Naive B cell (primary cell): ENCODE measurements at regions not wholly inside any gene's neighbourhood (a gene's known extent, or its start where the extent isn't known, plus 50 kb on each side); places are given as distances from the start of the nearest gene placed in this dataset.

Experiments used
- ATAC-seq, 2 donors: fragments of 150-1000 bp; cut with Tn5 transposase; 2 replicates each; pipeline ENCODE4 v1.10.0; 2021; ENCODE audit warnings: low read depth in 2 of 2, mild to moderate bottlenecking in 2 of 2, moderate library complexity in 2 of 2
- DNase-seq: peaks from one replicate; pipeline ENCODE4 v3.0.0; 2022
- H3K27ac Mint-ChIP-seq, 6 donors: one replicate each; pipeline ENCODE4 v1.8.0; 2020 to 2022; ENCODE audit warnings: mild to moderate bottlenecking in 6 of 6, mixed read lengths in 6 of 6, moderate library complexity in 5 of 6, inconsistent platforms in 2 of 6
- H3K27me3 Mint-ChIP-seq, 3 donors: one replicate each; pipeline ENCODE4 v1.8.0; 2021 to 2022; ENCODE audit warnings: mixed read lengths in 3 of 3, mild to moderate bottlenecking in 1 of 3
- H3K36me3 Mint-ChIP-seq, 2 donors: one replicate each; pipeline ENCODE4 v1.8.0; 2020 to 2022; ENCODE audit warnings: mixed read lengths in 2 of 2, inconsistent platforms in 1 of 2, mild to moderate bottlenecking in 1 of 2
- H3K4me1 Mint-ChIP-seq, 3 donors: one replicate each; pipeline ENCODE4 v1.8.0; 2020 to 2022; ENCODE audit warnings: mixed read lengths in 3 of 3, inconsistent platforms in 1 of 3, mild to moderate bottlenecking in 1 of 3, moderate library complexity in 1 of 3
- H3K4me3 Mint-ChIP-seq, 8 donors: one replicate each; pipeline ENCODE4 v1.8.0; 2020 to 2022; ENCODE audit warnings: mild to moderate bottlenecking in 8 of 8, mixed read lengths in 8 of 8, moderate library complexity in 8 of 8, inconsistent platforms in 2 of 8
- H3K9me3 Mint-ChIP-seq, 7 donors: one replicate each; pipeline ENCODE4 v1.8.0; 2020 to 2022; ENCODE audit warnings: mixed read lengths in 7 of 7, mild to moderate bottlenecking in 5 of 7, inconsistent platforms in 2 of 7, moderate library complexity in 1 of 7

GRCh38 chr3:96106701-96107100, 707.7 kb upstream of the EPHA6 start:
- H3K27ac Mint-ChIP-seq = no peak overlapping the region
- peaks cover 0 to 6% (median 0%) of the 10 kb centered on the region in 7 donors for H3K9me3 Mint-ChIP-seq
- H3K36me3 Mint-ChIP-seq = no peaks in the 10 kb centered on the region
- no peak for DNase-seq
- no peak for ATAC-seq
- H3K4me3 Mint-ChIP-seq = no peak overlapping the region
- no peaks in the 10 kb centered on the region for H3K4me1 Mint-ChIP-seq
- no peaks in the 10 kb centered on the region for H3K27me3 Mint-ChIP-seq
